Upper lobe of left lung (tissue), 4 donors: ENCODE measurements at regions not wholly inside any gene's neighbourhood (a gene's known extent, or its start where the extent isn't known, plus 50 kb on each side); places are given as distances from the start of the nearest gene placed in this dataset.

Experiments
- POLR2A ChIP-seq, 4 donors: fragments of 450-650 bp; IDR thresholded peaks; one replicate each; pipeline ENCODE4 v1.5.1; 2016 to 2017; ENCODE audit warnings: antibody characterized with exemption in 4 of 4, mild to moderate bottlenecking in 2 of 4
- POLR2AphosphoS5 ChIP-seq, 2 donors: sonication (generic); formaldehyde crosslinking; IDR thresholded peaks; one replicate each; pipeline ENCODE4 v1.5.1; 2017; ENCODE audit warnings: antibody characterized with exemption in 2 of 2
- TF ChIP-seq, protein P1 (sequence below), 6 experiments: fragments of 450-650 bp in 4 of 6; fragments of 200-600 bp in 2 of 6; sonication (generic) in 2 of 6; IDR thresholded peaks; one replicate each; pipeline ENCODE4 v1.5.1; 2016 to 2019; ENCODE audit warnings: antibody characterized with exemption in 6 of 6

DNA sequence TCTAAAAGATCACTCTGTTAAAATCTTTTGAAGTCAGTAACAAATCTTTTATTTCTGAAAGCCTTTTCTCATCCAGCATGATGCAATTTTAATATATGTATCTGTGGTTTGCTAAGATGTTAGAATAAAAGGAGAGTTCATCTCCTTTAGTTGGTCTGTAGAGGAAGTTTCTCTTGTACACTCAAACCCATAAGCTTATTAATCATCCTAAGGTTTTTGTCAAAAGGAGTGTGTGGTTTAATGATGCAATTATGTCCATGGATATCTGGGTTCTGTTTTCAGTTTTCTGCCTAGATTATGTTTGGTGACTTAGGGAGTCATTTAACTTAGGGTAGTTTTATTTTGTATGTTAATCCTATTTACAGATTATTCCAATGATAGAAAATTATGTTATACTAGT is 52.1 kb upstream of the NDST4 start:
- TF ChIP-seq, protein P1, sequence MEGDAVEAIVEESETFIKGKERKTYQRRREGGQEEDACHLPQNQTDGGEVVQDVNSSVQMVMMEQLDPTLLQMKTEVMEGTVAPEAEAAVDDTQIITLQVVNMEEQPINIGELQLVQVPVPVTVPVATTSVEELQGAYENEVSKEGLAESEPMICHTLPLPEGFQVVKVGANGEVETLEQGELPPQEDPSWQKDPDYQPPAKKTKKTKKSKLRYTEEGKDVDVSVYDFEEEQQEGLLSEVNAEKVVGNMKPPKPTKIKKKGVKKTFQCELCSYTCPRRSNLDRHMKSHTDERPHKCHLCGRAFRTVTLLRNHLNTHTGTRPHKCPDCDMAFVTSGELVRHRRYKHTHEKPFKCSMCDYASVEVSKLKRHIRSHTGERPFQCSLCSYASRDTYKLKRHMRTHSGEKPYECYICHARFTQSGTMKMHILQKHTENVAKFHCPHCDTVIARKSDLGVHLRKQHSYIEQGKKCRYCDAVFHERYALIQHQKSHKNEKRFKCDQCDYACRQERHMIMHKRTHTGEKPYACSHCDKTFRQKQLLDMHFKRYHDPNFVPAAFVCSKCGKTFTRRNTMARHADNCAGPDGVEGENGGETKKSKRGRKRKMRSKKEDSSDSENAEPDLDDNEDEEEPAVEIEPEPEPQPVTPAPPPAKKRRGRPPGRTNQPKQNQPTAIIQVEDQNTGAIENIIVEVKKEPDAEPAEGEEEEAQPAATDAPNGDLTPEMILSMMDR (IDR thresholded peaks at IDR 0.05) = no peak
- no peak for TF ChIP-seq POLR2AphosphoS5 (IDR thresholded peaks at IDR 0.05)
- TF ChIP-seq POLR2A (IDR thresholded peaks at IDR 0.05) = no peak
